ENCODE measurements at regions not wholly inside any gene's neighbourhood (a gene's known extent, or its start where the extent isn't known, plus 50 kb on each side); places are given as distances from the start of the nearest gene placed in this dataset.

DNA sequence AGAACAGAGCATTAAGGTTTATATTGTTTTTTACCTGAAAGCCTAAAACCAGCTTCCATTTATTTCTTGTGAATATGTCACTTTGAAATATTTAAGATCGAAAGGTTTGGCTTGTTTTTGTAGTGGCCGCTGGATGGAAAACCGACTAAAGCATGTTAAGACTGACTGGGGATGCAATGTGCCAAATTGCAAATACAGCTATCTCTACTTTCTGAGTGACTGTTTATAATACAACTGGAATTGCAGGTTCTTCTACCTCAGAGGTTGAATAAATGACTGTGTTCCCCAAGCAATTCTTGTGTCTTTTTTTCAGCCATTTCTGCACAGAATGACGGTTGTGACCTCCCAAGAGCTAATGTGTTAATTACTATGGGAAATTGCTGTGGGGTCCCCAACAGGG lies 50.0 kb upstream of the TMTC4 start:
- TF ChIP-seq, protein P1, sequence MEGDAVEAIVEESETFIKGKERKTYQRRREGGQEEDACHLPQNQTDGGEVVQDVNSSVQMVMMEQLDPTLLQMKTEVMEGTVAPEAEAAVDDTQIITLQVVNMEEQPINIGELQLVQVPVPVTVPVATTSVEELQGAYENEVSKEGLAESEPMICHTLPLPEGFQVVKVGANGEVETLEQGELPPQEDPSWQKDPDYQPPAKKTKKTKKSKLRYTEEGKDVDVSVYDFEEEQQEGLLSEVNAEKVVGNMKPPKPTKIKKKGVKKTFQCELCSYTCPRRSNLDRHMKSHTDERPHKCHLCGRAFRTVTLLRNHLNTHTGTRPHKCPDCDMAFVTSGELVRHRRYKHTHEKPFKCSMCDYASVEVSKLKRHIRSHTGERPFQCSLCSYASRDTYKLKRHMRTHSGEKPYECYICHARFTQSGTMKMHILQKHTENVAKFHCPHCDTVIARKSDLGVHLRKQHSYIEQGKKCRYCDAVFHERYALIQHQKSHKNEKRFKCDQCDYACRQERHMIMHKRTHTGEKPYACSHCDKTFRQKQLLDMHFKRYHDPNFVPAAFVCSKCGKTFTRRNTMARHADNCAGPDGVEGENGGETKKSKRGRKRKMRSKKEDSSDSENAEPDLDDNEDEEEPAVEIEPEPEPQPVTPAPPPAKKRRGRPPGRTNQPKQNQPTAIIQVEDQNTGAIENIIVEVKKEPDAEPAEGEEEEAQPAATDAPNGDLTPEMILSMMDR (IDR thresholded peaks at IDR 0.05), result no peak
- TF ChIP-seq POLR2A (IDR thresholded peaks at IDR 0.05), result no peak

Measured in vagina (tissue), 2 donors.